Karpas-422 (cell line): ENCODE measurements at regions not wholly inside any gene's neighbourhood (a gene's known extent, or its start where the extent isn't known, plus 50 kb on each side); places are given as distances from the start of the nearest gene placed in this dataset.

ENCODE experiments used
- DNase-seq: peaks from one replicate; pipeline ENCODE4 v3.0.0-alpha.2; 2015
- H2AFZ ChIP-seq: fragments of 200-600 bp; sonication (generic); 2 replicates; pipeline ENCODE4 v1.6.1; 2014; ENCODE audit warnings: antibody characterized with exemption, low read length, mixed read lengths
- H3K27ac ChIP-seq: fragments of 200-600 bp; sonication (generic); 2 replicates; pipeline ENCODE4 v1.5.1; 2014; ENCODE audit warnings: mild to moderate bottlenecking, low read length, moderate library complexity
- H3K27me3 ChIP-seq: fragments of 200-600 bp; sonication (generic); 2 replicates; pipeline ENCODE4 v1.6.1; 2014; ENCODE audit warnings: low read length, mixed read lengths
- H3K36me3 ChIP-seq: fragments of 200-600 bp; sonication (generic); 2 replicates; pipeline ENCODE4 v1.6.1; 2014; ENCODE audit warnings: low read length, mixed read lengths; ENCODE audit not compliant: insufficient read depth
- H3K4me1 ChIP-seq: fragments of 200-600 bp; sonication (generic); 2 replicates; pipeline ENCODE4 v1.6.1; 2014; ENCODE audit warnings: mild to moderate bottlenecking, low read length, mixed read lengths
- H3K4me2 ChIP-seq: fragments of 200-600 bp; sonication (generic); 2 replicates; pipeline ENCODE4 v1.6.1; 2014; ENCODE audit warnings: low read length, low read depth, mild to moderate bottlenecking; ENCODE audit not compliant: poor library complexity, severe bottlenecking
- H3K4me3 ChIP-seq: fragments of 200-600 bp; sonication (generic); 2 replicates; pipeline ENCODE4 v1.5.1; 2014; ENCODE audit warnings: mild to moderate bottlenecking, antibody characterized with exemption, low read length, mixed read lengths
- H3K79me2 ChIP-seq: fragments of 200-600 bp; sonication (generic); 2 replicates; pipeline ENCODE4 v1.6.1; 2014; ENCODE audit warnings: mild to moderate bottlenecking, low read length, mixed read lengths
- H3K9ac ChIP-seq: fragments of 200-600 bp; sonication (generic); 2 replicates; pipeline ENCODE4 v1.6.0; 2014; ENCODE audit warnings: low read length
- H3K9me2 ChIP-seq: fragments of 200-600 bp; sonication (generic), shearing (Covaris generic); replicated peaks from 2 replicates; pipeline ENCODE4 v1.6.0; 2014; ENCODE audit warnings: mild to moderate bottlenecking, low read length, moderate library complexity; ENCODE audit not compliant: insufficient read depth
- H3K9me3 ChIP-seq: fragments of 300-700, 200-600 bp; sonication (generic); 2 replicates; pipeline ENCODE4 v1.6.1; 2014; ENCODE audit warnings: low read length, mixed read lengths
- H4K20me1 ChIP-seq: fragments of 200-600 bp; sonication (generic); 2 replicates; pipeline ENCODE4 v1.6.1; 2014; ENCODE audit warnings: mild to moderate bottlenecking, antibody characterized with exemption, low read length, low read depth; ENCODE audit not compliant: insufficient read depth

GRCh38 chr9:73655831-73656230 is 504.2 kb downstream of the ANXA1 start:
- H3K4me2 ChIP-seq: no peak overlapping the region
- H4K20me1 ChIP-seq: no peaks in the 10 kb centered on the region
- H3K27me3 ChIP-seq: no peaks in the 10 kb centered on the region
- H3K27ac ChIP-seq: no peak overlapping the region
- H3K36me3 ChIP-seq: no peaks in the 10 kb centered on the region
- H3K79me2 ChIP-seq: no peaks in the 10 kb centered on the region
- no peak overlapping the region for H2AFZ ChIP-seq
- DNase-seq: no peak
- no peaks in the 10 kb centered on the region for H3K9me2 ChIP-seq
- H3K4me1 ChIP-seq: no peaks in the 10 kb centered on the region
- peaks cover 12% of the 10 kb centered on the region; the same call in 1 of the 2 replicates for H3K9me3 ChIP-seq
- H3K4me3 ChIP-seq: no peak overlapping the region
- H3K9ac ChIP-seq: no peak overlapping the region

GRCh38 chr9:73665253-73665652 is 513.6 kb downstream of the ANXA1 start:
- DNase-seq: no peak
- H3K4me2 ChIP-seq: no peak overlapping the region
- no peak overlapping the region for H3K27ac ChIP-seq
- H3K9ac ChIP-seq: no peak overlapping the region
- H2AFZ ChIP-seq: no peak overlapping the region
- H3K9me3 ChIP-seq: no peaks in the 10 kb centered on the region
- H3K4me1 ChIP-seq: no peaks in the 10 kb centered on the region
- H3K27me3 ChIP-seq: no peaks in the 10 kb centered on the region
- no peaks in the 10 kb centered on the region for H3K9me2 ChIP-seq
- H3K4me3 ChIP-seq: no peak overlapping the region
- H4K20me1 ChIP-seq: no peaks in the 10 kb centered on the region
- no peaks in the 10 kb centered on the region for H3K79me2 ChIP-seq
- H3K36me3 ChIP-seq: no peaks in the 10 kb centered on the region

GRCh38 chr9:73667749-73668148 is 516.1 kb downstream of the ANXA1 start:
- Histone ChIP-seq H3K36me3 (no peaks in the 10 kb centered on the region), H3K9ac (no peak overlapping the region), H3K4me2 (no peak overlapping the region), H3K27me3 (no peaks in the 10 kb centered on the region), H3K9me2 (no peaks in the 10 kb centered on the region), H3K9me3 (no peaks in the 10 kb centered on the region), H3K27ac (no peak overlapping the region), H4K20me1 (no peaks in the 10 kb centered on the region), H3K4me1 (no peaks in the 10 kb centered on the region), H3K79me2 (no peaks in the 10 kb centered on the region), H3K4me3 (no peak overlapping the region), H2AFZ (no peak overlapping the region)
- DNase-seq: no peak

- Histone ChIP-seq H3K79me2 (no peaks in the 10 kb centered on the region), H3K36me3 (no peaks in the 10 kb centered on the region), H4K20me1 (no peaks in the 10 kb centered on the region), H3K9ac (no peak overlapping the region), H3K9me3 (no peaks in the 10 kb centered on the region), H3K9me2 (no peaks in the 10 kb centered on the region), H3K4me3 (no peak overlapping the region), H3K27me3 (no peaks in the 10 kb centered on the region), H3K27ac (no peak overlapping the region), H2AFZ (no peak overlapping the region), H3K4me1 (no peaks in the 10 kb centered on the region), H3K4me2 (no peak overlapping the region)
- DNase-seq: no peak
Measured at GRCh38 chr9:73680831-73681230, 529.2 kb downstream of the ANXA1 start.

- H3K4me2 ChIP-seq: no peak overlapping the region
- no peaks in the 10 kb centered on the region for H3K9me2 ChIP-seq
- no peaks in the 10 kb centered on the region for H4K20me1 ChIP-seq
- H3K4me3 ChIP-seq: no peak overlapping the region
- H3K9me3 ChIP-seq: no peaks in the 10 kb centered on the region
- H3K9ac ChIP-seq: no peak overlapping the region
- H3K27me3 ChIP-seq: no peaks in the 10 kb centered on the region
- no peaks in the 10 kb centered on the region for H3K36me3 ChIP-seq
- no peak for DNase-seq
- no peak overlapping the region for H3K27ac ChIP-seq
- H3K79me2 ChIP-seq: no peaks in the 10 kb centered on the region
- no peak overlapping the region for H2AFZ ChIP-seq
- H3K4me1 ChIP-seq: no peaks in the 10 kb centered on the region
Measured at GRCh38 chr9:73682789-73683188, 531.1 kb downstream of the ANXA1 start.

GRCh38 chr9:73683862-73684591 is 532.4 kb downstream of the ANXA1 start:
- DNase-seq: peak; percentile 67
- Histone ChIP-seq H3K4me3 (no peak overlapping the region), H3K79me2 (no peaks in the 10 kb centered on the region), H4K20me1 (no peaks in the 10 kb centered on the region), H3K27me3 (no peaks in the 10 kb centered on the region), H3K4me2 (no peak overlapping the region), H3K27ac (no peak overlapping the region), H3K9me3 (no peaks in the 10 kb centered on the region), H2AFZ (no peak overlapping the region), H3K9me2 (no peaks in the 10 kb centered on the region), H3K9ac (no peak overlapping the region), H3K36me3 (no peaks in the 10 kb centered on the region), H3K4me1 (no peaks in the 10 kb centered on the region)

GRCh38 chr9:73684601-73685000 is 532.9 kb downstream of the ANXA1 start:
- Histone ChIP-seq H3K27ac (no peak overlapping the region), H3K9me2 (no peaks in the 10 kb centered on the region), H3K4me1 (no peaks in the 10 kb centered on the region), H4K20me1 (no peaks in the 10 kb centered on the region), H3K9ac (no peak overlapping the region), H2AFZ (no peak overlapping the region), H3K9me3 (no peaks in the 10 kb centered on the region), H3K4me3 (no peak overlapping the region), H3K4me2 (no peak overlapping the region), H3K79me2 (no peaks in the 10 kb centered on the region), H3K27me3 (no peaks in the 10 kb centered on the region), H3K36me3 (no peaks in the 10 kb centered on the region)
- no peak for DNase-seq

- no peaks in the 10 kb centered on the region for H4K20me1 ChIP-seq
- no peak for DNase-seq
- H3K9me3 ChIP-seq: no peaks in the 10 kb centered on the region
- H2AFZ ChIP-seq: no peak overlapping the region
- H3K9me2 ChIP-seq: no peaks in the 10 kb centered on the region
- H3K4me1 ChIP-seq: no peaks in the 10 kb centered on the region
- H3K4me2 ChIP-seq: no peak overlapping the region
- H3K4me3 ChIP-seq: no peak overlapping the region
- H3K27me3 ChIP-seq: no peaks in the 10 kb centered on the region
- no peak overlapping the region for H3K9ac ChIP-seq
- H3K36me3 ChIP-seq: no peaks in the 10 kb centered on the region
- no peak overlapping the region for H3K27ac ChIP-seq
- no peaks in the 10 kb centered on the region for H3K79me2 ChIP-seq
Measured at GRCh38 chr9:73685786-73686185, 534.1 kb downstream of the ANXA1 start.
